Spleen (tissue), 11 donors: ENCODE measurements at regions not wholly inside any gene's neighbourhood (a gene's known extent, or its start where the extent isn't known, plus 50 kb on each side); places are given as distances from the start of the nearest gene placed in this dataset.

Experiments used
- DNase-seq: peaks from one replicate; pipeline ENCODE4 v3.0.0-alpha.2; 2020
- H3K27ac ChIP-seq, 8 donors: fragments of 200-600 bp; sonication (generic) in 7 of 8; 1 replicate in 4 of 8; 2 replicates in 4 of 8; pipeline versions ENCODE4 v1.5.0 to v1.8.0; 2016 to 2021; ENCODE audit warnings: inconsistent platforms in 4 of 8, mild to moderate bottlenecking in 4 of 8, moderate library complexity in 1 of 8
- H3K27me3 ChIP-seq, 7 donors: fragments of 200-600 bp; sonication (generic) in 6 of 7; replicated peaks in 1 of 7; 1 replicate in 4 of 7; 2 replicates in 3 of 7; pipeline versions ENCODE4 v1.5.0 to v1.8.0; 2016 to 2021; ENCODE audit warnings: inconsistent platforms in 3 of 7, mild to moderate bottlenecking in 1 of 7
- H3K36me3 ChIP-seq, 6 donors: fragments of 200-600 bp; sonication (generic) in 5 of 6; 1 replicate in 4 of 6; 2 replicates in 2 of 6; pipeline versions ENCODE4 v1.5.0 to v1.8.0; 2016 to 2021; ENCODE audit warnings: inconsistent platforms in 2 of 6
- H3K4me1 ChIP-seq, 6 donors: fragments of 200-600 bp; sonication (generic) in 5 of 6; 1 replicate in 3 of 6; 2 replicates in 3 of 6; pipeline versions ENCODE4 v1.5.0 to v1.8.0; 2016 to 2021; ENCODE audit warnings: inconsistent platforms in 3 of 6
- H3K4me3 ChIP-seq, 8 donors: fragments of 200-600 bp; sonication (generic) in 7 of 8; 1 replicate in 4 of 8; 2 replicates in 4 of 8; pipeline versions ENCODE4 v1.5.0 to v1.8.0; 2016 to 2021; ENCODE audit warnings: inconsistent platforms in 4 of 8, mild to moderate bottlenecking in 4 of 8, moderate library complexity in 2 of 8
- H3K9me3 ChIP-seq, 8 donors: fragments of 200-600 bp; sonication (generic) in 7 of 8; 1 replicate in 4 of 8; 2 replicates in 4 of 8; pipeline versions ENCODE4 v1.5.0 to v1.8.0; 2016 to 2021; ENCODE audit warnings: inconsistent platforms in 4 of 8
- CTCF ChIP-seq, 11 experiments: fragments of 200-600 bp in 7 of 11; fragments of 450-650 bp in 4 of 11; sonication (generic) in 4 of 11; IDR thresholded peaks in 8 of 11; conservative IDR thresholded peaks in 3 of 11; 1 replicate in 7 of 11; 2 replicates in 4 of 11; pipeline versions ENCODE4 v1.4.0 to v1.8.0; 2016 to 2021; ENCODE audit warnings: antibody characterized with exemption in 11 of 11, inconsistent platforms in 4 of 11, mild to moderate bottlenecking in 1 of 11
- POLR2A ChIP-seq, 3 donors: fragments of 450-650 bp; IDR thresholded peaks; one replicate each; pipeline ENCODE4 v1.5.1; 2017; ENCODE audit warnings: antibody characterized with exemption in 3 of 3, mild to moderate bottlenecking in 1 of 3
- POLR2AphosphoS5 ChIP-seq, 3 donors: sonication (generic); formaldehyde crosslinking; IDR thresholded peaks; one replicate each; pipeline ENCODE4 v1.5.1; 2017; ENCODE audit warnings: antibody characterized with exemption in 3 of 3
- WGBS, 5 donors: extraction: QIAGEN DNeasy Blood & Tissue Kit in 3 of 5; methylation state at CpG; one replicate each; pipeline versions ENCODE4 v1.1.5 to v1.1.7; 2013 to 2018; 5-methylcytosine and 5-hydroxymethylcytosine counted together
- intact Hi-C: fragments of 100-400 bp; cut with DNase I; formaldehyde crosslinking; loops from one replicate; pipeline ENCODE4 v1.15.0; 2023; ENCODE audit warnings: low total_unique reads
- donor health status: healthy with polysubstance abuse.
- donor health status: DM: no; HTN: no; CAD: no; lungs with moderate emphysema.
- donor health status: DM: no; HTN: no; CAD: no.
- donor health status: Bipolar disorder and iron deficiency.
- donor health status: healthy.
- donor health status: DM: no; HTN: no; CAD: no.
- donor health status: DM: yes; HTN: yes; CAD: no.

GRCh38 chr7:42831718-42832522 lies 80.0 kb downstream of the C7orf25 start:
- 44 to 60% (median 52%) methylated on average over 9 of the region's 9 CpGs for WGBS, 5 donors
- intact Hi-C loops, result no loop called here

GRCh38 chr7:42831006-42831717 lies 80.7 kb downstream of the C7orf25 start:
- WGBS, 5 donors, result 69 to 89% (median 76%) methylated on average over 6 of the region's 6 CpGs

More at GRCh38 chr7:42831718-42832522, 80.0 kb downstream of the C7orf25 start:
- TF ChIP-seq POLR2A (IDR thresholded peaks at IDR 0.05) (no peak), CTCF (IDR thresholded peaks at IDR 0.05 in 8 of 11, conservative IDR thresholded peaks at IDR 0.05 in 3 of 11) (peak in 5 of 11 experiments; percentile 11 to 28 (median 21)), POLR2AphosphoS5 (IDR thresholded peaks at IDR 0.05) (no peak)
- Histone ChIP-seq H3K4me3 (no peak overlapping the region), H3K27ac (no peak overlapping the region), H3K9me3 (no peaks in the 10 kb centered on the region), H3K36me3 (no peaks in the 10 kb centered on the region), H3K27me3 (peaks cover 0 to 14% (median 0%) of the 10 kb centered on the region in 7 donors), H3K4me1 (peaks cover 0 to 4% (median 0%) of the 10 kb centered on the region in 6 donors)
- DNase-seq, result no peak

GRCh38 chr7:42812779-42813178 lies 99.1 kb downstream of the C7orf25 start:
- Histone ChIP-seq H3K9me3 (peaks cover 0 to 21% (median 14%) of the 10 kb centered on the region in 8 donors), H3K36me3 (no peaks in the 10 kb centered on the region), H3K27ac (no peak overlapping the region), H3K27me3 (no peaks in the 10 kb centered on the region), H3K4me1 (no peaks in the 10 kb centered on the region), H3K4me3 (no peak overlapping the region)
- intact Hi-C loops, result no loop called here
- no peak for DNase-seq
- WGBS, 5 donors, result 90 to 96% (median 94%) methylated on average over 1 of the region's 1 CpG
- no peak for TF ChIP-seq CTCF (IDR thresholded peaks at IDR 0.05 in 8 of 11, conservative IDR thresholded peaks at IDR 0.05 in 3 of 11)
- no peak for TF ChIP-seq POLR2AphosphoS5 (IDR thresholded peaks at IDR 0.05)
- no peak for TF ChIP-seq POLR2A (IDR thresholded peaks at IDR 0.05)

More at GRCh38 chr7:42831006-42831717, 80.7 kb downstream of the C7orf25 start:
- Histone ChIP-seq H3K27ac (no peak overlapping the region), H3K4me1 (peaks cover 0 to 4% (median 0%) of the 10 kb centered on the region in 6 donors), H3K27me3 (peaks cover 0 to 14% (median 0%) of the 10 kb centered on the region in 7 donors), H3K4me3 (no peak overlapping the region), H3K9me3 (no peaks in the 10 kb centered on the region), H3K36me3 (no peaks in the 10 kb centered on the region)
- no peak for TF ChIP-seq POLR2AphosphoS5 (IDR thresholded peaks at IDR 0.05)
- intact Hi-C loops, result no loop called here
- no peak for DNase-seq

- Histone ChIP-seq H3K36me3 (no peaks in the 10 kb centered on the region), H3K9me3 (peaks cover 0 to 52% (median 33%) of the 10 kb centered on the region in 8 donors), H3K27ac (no peak overlapping the region), H3K27me3 (no peaks in the 10 kb centered on the region), H3K4me1 (no peaks in the 10 kb centered on the region), H3K4me3 (no peak overlapping the region)
- DNase-seq, result no peak
- 91 to 100% (median 96%) methylated on average over 2 of the region's 2 CpGs for WGBS, 5 donors
- TF ChIP-seq CTCF (IDR thresholded peaks at IDR 0.05 in 8 of 11, conservative IDR thresholded peaks at IDR 0.05 in 3 of 11) (no peak), POLR2A (IDR thresholded peaks at IDR 0.05) (no peak), POLR2AphosphoS5 (IDR thresholded peaks at IDR 0.05) (no peak)
- intact Hi-C loops, result no loop called here
These were observed 106.3 kb downstream of the C7orf25 start for GRCh38 chr7:42805601-42806000.
